DND-41 (cell line): ENCODE measurements at regions not wholly inside any gene's neighbourhood (a gene's known extent, or its start where the extent isn't known, plus 50 kb on each side); places are given as distances from the start of the nearest gene placed in this dataset.

Experiments
- ATAC-seq: fragments of 200-7000 bp; cut with Tn5 transposase; 3 replicates; pipeline ENCODE4 v1.9.1; 2021; ENCODE audit warnings: low read depth; ENCODE audit not compliant: insufficient read depth
- DNase-seq: peaks from one replicate; pipeline ENCODE4 v3.0.0-alpha.2; 2020
- H2AFZ ChIP-seq: 2 replicates; pipeline ENCODE4 v1.6.0; 2012; ENCODE audit warnings: low read depth, low read length
- H3K27ac ChIP-seq: 2 replicates; pipeline ENCODE4 v1.5.1; 2012; ENCODE audit warnings: low read length, inconsistent platforms
- H3K27me3 ChIP-seq: fragments of 200-600 bp; sonication (generic); 2 replicates; pipeline ENCODE4 v1.6.0; 2012; ENCODE audit warnings: low read length, mild to moderate bottlenecking, inconsistent platforms; ENCODE audit not compliant: insufficient read depth, poor library complexity
- H3K36me3 ChIP-seq: 2 replicates; pipeline ENCODE4 v1.5.1; 2012; ENCODE audit warnings: low read length, inconsistent platforms; ENCODE audit not compliant: insufficient read depth
- H3K4me1 ChIP-seq: 2 replicates; pipeline ENCODE4 v1.5.1; 2012; ENCODE audit warnings: mild to moderate bottlenecking, low read length; ENCODE audit not compliant: insufficient read depth
- H3K4me2 ChIP-seq: 2 replicates; pipeline ENCODE4 v1.6.0; 2012; ENCODE audit warnings: mild to moderate bottlenecking, moderate library complexity, low read length, inconsistent platforms; ENCODE audit not compliant: insufficient read depth
- H3K4me3 ChIP-seq, 2 experiments: fragments of 200-600 bp in 1 of 2; shearing (Covaris generic) in 1 of 2; 2 replicates each; pipeline ENCODE4 v1.5.1; 2012 to 2016; ENCODE audit warnings: inconsistent platforms in 2 of 2, low read length in 2 of 2, mild to moderate bottlenecking in 2 of 2, low read depth in 1 of 2, moderate library complexity in 1 of 2
- H3K79me2 ChIP-seq: 2 replicates; pipeline ENCODE4 v1.6.0; 2012; ENCODE audit warnings: low read length, inconsistent platforms; ENCODE audit not compliant: insufficient read depth
- H3K9ac ChIP-seq: 2 replicates; pipeline ENCODE4 v1.6.0; 2012; ENCODE audit warnings: low read depth, mild to moderate bottlenecking, inconsistent platforms, low read length, moderate library complexity
- H3K9me3 ChIP-seq: 2 replicates; pipeline ENCODE4 v1.5.1; 2012; ENCODE audit warnings: low read length, moderate library complexity, mild to moderate bottlenecking, inconsistent platforms; ENCODE audit not compliant: insufficient read depth, severe bottlenecking
- H4K20me1 ChIP-seq: 2 replicates; pipeline ENCODE4 v1.6.0; 2012; ENCODE audit warnings: low read length; ENCODE audit not compliant: insufficient read depth
- EZH2 ChIP-seq: IDR thresholded peaks from 3 replicates; pipeline ENCODE4 v1.6.1; 2012; ENCODE audit warnings: borderline replicate concordance, low read depth, mild to moderate bottlenecking, moderate library complexity, low read length, inconsistent platforms; ENCODE audit not compliant: severe bottlenecking
- TF ChIP-seq, protein P1 (sequence below): IDR thresholded peaks from 2 replicates; pipeline ENCODE4 v1.5.1; 2012; ENCODE audit warnings: borderline replicate concordance, low read length, moderate library complexity, mild to moderate bottlenecking; ENCODE audit not compliant: poor library complexity, severe bottlenecking; ENCODE audit errors: extremely low read depth

DNA sequence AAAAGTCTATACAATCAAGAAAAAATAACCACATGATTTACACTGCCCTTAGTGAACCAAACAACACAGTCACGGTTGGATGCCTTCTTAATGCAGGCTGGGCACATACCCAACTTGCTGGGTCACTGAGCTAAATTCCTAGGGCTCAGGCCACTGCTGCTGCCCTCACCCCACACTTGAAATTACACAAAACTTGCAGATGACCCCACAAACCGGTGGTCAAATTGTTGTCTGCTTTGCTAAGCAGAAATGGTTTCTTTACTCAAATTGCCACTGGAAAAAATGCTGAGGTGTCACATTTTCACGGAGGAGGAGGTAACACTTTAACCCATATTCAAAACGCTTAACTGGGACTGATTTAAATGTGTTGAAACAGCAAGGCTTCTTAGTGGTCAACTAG, 62.4 kb downstream of the HMHB1 start:
- Histone ChIP-seq H3K36me3 (no peaks in the 10 kb centered on the region), H3K27ac (no peak overlapping the region), H3K27me3 (no peaks in the 10 kb centered on the region), H3K79me2 (no peaks in the 10 kb centered on the region), H3K9me3 (no peaks in the 10 kb centered on the region), H2AFZ (no peak overlapping the region), H3K4me2 (no peak overlapping the region), H3K9ac (no peak overlapping the region), H4K20me1 (no peaks in the 10 kb centered on the region), H3K4me3 (no peak overlapping the region), H3K4me1 (no peaks in the 10 kb centered on the region)
- DNase-seq, result no peak
- ATAC-seq, result no peak
- TF ChIP-seq, protein P1, sequence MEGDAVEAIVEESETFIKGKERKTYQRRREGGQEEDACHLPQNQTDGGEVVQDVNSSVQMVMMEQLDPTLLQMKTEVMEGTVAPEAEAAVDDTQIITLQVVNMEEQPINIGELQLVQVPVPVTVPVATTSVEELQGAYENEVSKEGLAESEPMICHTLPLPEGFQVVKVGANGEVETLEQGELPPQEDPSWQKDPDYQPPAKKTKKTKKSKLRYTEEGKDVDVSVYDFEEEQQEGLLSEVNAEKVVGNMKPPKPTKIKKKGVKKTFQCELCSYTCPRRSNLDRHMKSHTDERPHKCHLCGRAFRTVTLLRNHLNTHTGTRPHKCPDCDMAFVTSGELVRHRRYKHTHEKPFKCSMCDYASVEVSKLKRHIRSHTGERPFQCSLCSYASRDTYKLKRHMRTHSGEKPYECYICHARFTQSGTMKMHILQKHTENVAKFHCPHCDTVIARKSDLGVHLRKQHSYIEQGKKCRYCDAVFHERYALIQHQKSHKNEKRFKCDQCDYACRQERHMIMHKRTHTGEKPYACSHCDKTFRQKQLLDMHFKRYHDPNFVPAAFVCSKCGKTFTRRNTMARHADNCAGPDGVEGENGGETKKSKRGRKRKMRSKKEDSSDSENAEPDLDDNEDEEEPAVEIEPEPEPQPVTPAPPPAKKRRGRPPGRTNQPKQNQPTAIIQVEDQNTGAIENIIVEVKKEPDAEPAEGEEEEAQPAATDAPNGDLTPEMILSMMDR, result no peak
- no peak for TF ChIP-seq EZH2

DNA sequence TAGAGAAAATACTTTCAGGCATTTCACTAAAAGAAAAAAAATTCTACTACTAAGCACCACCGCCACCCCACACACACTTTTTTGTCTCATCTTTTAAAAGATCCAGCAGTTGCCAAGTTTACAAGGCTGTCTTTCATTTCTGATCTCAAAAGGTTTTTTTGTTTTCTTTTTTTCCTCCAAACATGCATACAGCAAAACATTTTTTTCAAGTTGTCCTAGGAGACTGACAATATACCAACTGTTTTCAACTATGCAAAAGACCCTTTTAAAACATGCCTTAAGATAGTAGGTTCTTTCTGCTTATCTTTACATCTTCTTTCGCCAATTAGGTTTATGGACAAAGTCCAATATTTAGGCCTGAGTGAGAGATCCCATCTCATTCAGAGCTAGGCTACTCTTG, 65.2 kb downstream of the HMHB1 start:
- H3K9me3 ChIP-seq, result no peaks in the 10 kb centered on the region
- H2AFZ ChIP-seq, result no peak overlapping the region
- no peak for DNase-seq
- ATAC-seq, result no peak
- H3K79me2 ChIP-seq, result no peaks in the 10 kb centered on the region
- no peaks in the 10 kb centered on the region for H3K27me3 ChIP-seq
- H4K20me1 ChIP-seq, result no peaks in the 10 kb centered on the region
- no peak overlapping the region for H3K4me3 ChIP-seq
- H3K27ac ChIP-seq, result no peak overlapping the region
- no peaks in the 10 kb centered on the region for H3K36me3 ChIP-seq
- no peaks in the 10 kb centered on the region for H3K4me1 ChIP-seq
- no peak overlapping the region for H3K4me2 ChIP-seq
- H3K9ac ChIP-seq, result no peak overlapping the region
- no peak for TF ChIP-seq EZH2
- TF ChIP-seq, protein P1, result no peak

DNA sequence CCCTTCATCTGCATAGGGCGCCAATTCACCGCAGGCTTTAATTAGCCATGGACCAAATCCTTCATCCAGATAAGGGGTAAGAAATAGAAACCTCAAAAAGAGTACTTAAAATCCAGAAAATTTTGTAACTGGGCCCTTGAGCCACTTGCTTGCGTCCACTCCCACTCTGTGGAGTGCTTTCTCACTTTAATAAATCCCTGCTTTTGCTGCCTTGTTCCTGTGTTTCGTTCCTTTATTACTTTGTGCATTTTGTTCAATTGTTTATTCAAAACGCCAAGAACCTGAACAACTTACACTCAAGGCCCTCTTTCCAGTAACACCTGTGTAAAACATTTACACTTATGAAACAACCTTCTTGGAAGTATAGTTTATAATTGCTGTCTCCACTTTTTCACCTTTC, 66.5 kb downstream of the HMHB1 start:
- TF ChIP-seq, protein P1, result no peak
- no peak for TF ChIP-seq EZH2
- no peaks in the 10 kb centered on the region for H3K79me2 ChIP-seq
- H3K36me3 ChIP-seq, result no peaks in the 10 kb centered on the region
- H3K4me3 ChIP-seq, result no peak overlapping the region
- no peaks in the 10 kb centered on the region for H3K4me1 ChIP-seq
- H3K27ac ChIP-seq, result no peak overlapping the region
- DNase-seq, result no peak
- no peaks in the 10 kb centered on the region for H3K27me3 ChIP-seq
- no peak for ATAC-seq
- H2AFZ ChIP-seq, result no peak overlapping the region
- no peak overlapping the region for H3K9ac ChIP-seq
- no peak overlapping the region for H3K4me2 ChIP-seq
- H3K9me3 ChIP-seq, result no peaks in the 10 kb centered on the region
- no peaks in the 10 kb centered on the region for H4K20me1 ChIP-seq

DNA sequence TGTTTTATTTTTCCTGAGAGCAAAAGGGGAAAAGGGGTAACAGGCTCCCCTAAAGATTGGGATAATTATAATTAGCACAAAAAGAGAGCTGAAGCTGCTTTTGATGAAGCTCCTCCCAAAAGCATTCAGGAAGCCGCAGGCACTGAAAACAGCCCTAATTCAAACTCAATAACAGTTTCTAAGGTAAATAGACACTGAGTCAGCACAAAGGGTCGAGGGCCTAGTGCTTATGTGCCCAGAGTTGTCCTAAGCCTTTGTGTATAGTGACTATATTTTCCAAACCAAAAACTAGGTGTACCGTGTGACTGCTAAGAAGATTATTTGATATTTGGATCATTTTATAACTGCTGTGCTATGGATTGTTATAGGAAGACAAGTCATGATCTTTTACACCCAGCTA, 67.7 kb downstream of the HMHB1 start:
- no peak overlapping the region for H3K4me2 ChIP-seq
- no peak overlapping the region for H3K27ac ChIP-seq
- H3K4me3 ChIP-seq, result no peak overlapping the region
- no peaks in the 10 kb centered on the region for H3K36me3 ChIP-seq
- ATAC-seq (no peak), DNase-seq (no peak)
- H3K79me2 ChIP-seq, result no peaks in the 10 kb centered on the region
- H3K4me1 ChIP-seq, result no peaks in the 10 kb centered on the region
- no peak overlapping the region for H2AFZ ChIP-seq
- no peaks in the 10 kb centered on the region for H3K9me3 ChIP-seq
- H3K9ac ChIP-seq, result no peak overlapping the region
- H3K27me3 ChIP-seq, result no peaks in the 10 kb centered on the region
- TF ChIP-seq EZH2, result no peak
- TF ChIP-seq, protein P1, result no peak
- no peaks in the 10 kb centered on the region for H4K20me1 ChIP-seq
